ENCODE measurements at regions not wholly inside any gene's neighbourhood (a gene's known extent, or its start where the extent isn't known, plus 50 kb on each side); places are given as distances from the start of the nearest gene placed in this dataset.

- H3K36me3 ChIP-seq (ENCODE audit: control insufficient read depth, insufficient read depth, low read length), result no peaks in the 10 kb centered on the region
- H2AFZ ChIP-seq (ENCODE audit: low read depth, low read length), result no peak overlapping the region
- POLR2A ChIA-PET, result interaction anchor here (0.6 kb wide), 1 partner anchor 104 kb away, joined by 3 read pairs; no protein-coding TSS in a partner anchor
- no peak for DNase-seq (ENCODE audit: extremely low read depth in 1 of 4, low spot score in 3 of 4)
- no peaks in the 10 kb centered on the region for H4K20me1 ChIP-seq (replicated peaks; ENCODE audit: control insufficient read depth, insufficient read depth, low read length)
- H3K4me3 ChIP-seq, result no peak overlapping the region
- intact Hi-C loops (cut with micrococcal nuclease), result no loop called here
- in situ Hi-C loops (cut with MboI), result no loop called here
- H3K4me1 ChIP-seq (replicated peaks in 1 of 2; ENCODE audit: control insufficient read depth in 2 of 2, insufficient read depth in 2 of 2, low read length in 2 of 2), result peaks cover 0 to 3% of the 10 kb centered on the region in 2 experiments; a peak in 1 of 5 replicates
- no peak overlapping the region for H3K27ac ChIP-seq (ENCODE audit: extremely low read depth, low read depth, low read length)
- ATAC-seq, result no peak
- WGBS (ENCODE audit: insufficient coverage, low coverage, missing lambda C conversion rate), result 2% methylated on average over 5 of the region's 5 CpGs
- no peak overlapping the region for H3K9ac ChIP-seq (ENCODE audit: insufficient read depth in 1 of 2, low read depth in 2 of 2, low read length in 2 of 2)
- H3K9me3 ChIP-seq (replicated peaks; ENCODE audit: control insufficient read depth, insufficient read depth, low read depth, low read length), result no peaks in the 10 kb centered on the region
- H3K27me3 ChIP-seq (ENCODE audit: control insufficient read depth in 2 of 2, insufficient read depth in 2 of 2, low read length in 2 of 2), result no peaks in the 10 kb centered on the region
- TF ChIP-seq NCOA2 (IDR thresholded peaks at IDR 0.05; ENCODE audit: partially characterized antibody in 2 of 2), result no peak
- peak in 1 of 2 experiments; percentile 24; a peak in 2 of 4 replicates for TF ChIP-seq RAD21 (CRISPR knock-in tag; conservative IDR thresholded peaks at IDR 0.05 in 1 of 2, IDR thresholded peaks at IDR 0.05 in 1 of 2)
- TF ChIP-seq BCL6 (CRISPR knock-in tag; IDR thresholded peaks at IDR 0.05), result no peak
- peak in 1 of 3 experiments; percentile 30; a peak in 2 of 6 replicates for TF ChIP-seq CTCF (IDR thresholded peaks at IDR 0.05 in 2 of 3, conservative IDR thresholded peaks at IDR 0.05 in 1 of 3; ENCODE audit: insufficient read depth in 2 of 3, low read depth in 1 of 3, low read length in 3 of 3)
- TF ChIP-seq STAT6 (CRISPR knock-in tag; IDR thresholded peaks at IDR 0.05), result no peak
- BruUV-seq (replicated peaks), result no TSS peak
- no peak for FAIRE-seq
- no peaks in the 10 kb centered on the region for H3K79me2 ChIP-seq (ENCODE audit: control insufficient read depth, insufficient read depth, low read length)
- CTCF ChIA-PET (ENCODE audit: low intra/inter-chr PET ratio), result no interaction called here
- H3K9me1 ChIP-seq (ENCODE audit: control insufficient read depth, insufficient read depth, low read length), result no peaks in the 10 kb centered on the region
- no peak overlapping the region for H3K4me2 ChIP-seq (ENCODE audit: insufficient read depth, low read length)
Measured at GRCh38 chr5:33299621-33300208, 141.1 kb upstream of the TARS1 start.
